ENCODE measurements at regions not wholly inside any gene's neighbourhood (a gene's known extent, or its start where the extent isn't known, plus 50 kb on each side); places are given as distances from the start of the nearest gene placed in this dataset.

DNA sequence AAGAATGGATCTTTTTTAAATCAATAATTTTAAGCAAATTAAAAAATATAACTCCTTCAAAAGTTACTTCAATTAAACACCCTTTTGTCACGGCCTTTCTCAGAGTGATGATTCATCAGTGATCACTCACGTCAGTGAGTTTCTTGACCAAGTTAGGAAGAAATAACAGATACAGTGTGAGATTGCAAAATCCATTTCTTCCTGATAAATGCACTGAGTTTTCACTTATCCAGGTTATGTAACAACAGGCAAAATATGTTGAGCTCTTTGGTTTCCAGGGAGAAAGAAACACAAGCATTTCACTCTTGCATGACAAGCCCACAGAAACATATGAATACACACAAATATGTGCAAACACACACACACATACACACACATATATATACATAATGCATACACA, 195.9 kb upstream of the CYRIA start:
- Histone ChIP-seq H3K4me2 (ENCODE audit: low read length) (no peak overlapping the region), H3K79me2 (ENCODE audit: low read length) (no peaks in the 10 kb centered on the region), H3K27ac (ENCODE audit: low read length) (no peak overlapping the region), H3K4me1 (ENCODE audit: low read length) (peaks cover 13% of the 10 kb centered on the region), H3K9me3 (ENCODE audit: insufficient read depth, low read length) (no peaks in the 10 kb centered on the region), H3K36me3 (replicated peaks; ENCODE audit: low read depth, low read length) (no peaks in the 10 kb centered on the region), H2AFZ (ENCODE audit: low read depth, low read length) (no peak overlapping the region), H3K27me3 (ENCODE audit: low read depth, low read length) (no peaks in the 10 kb centered on the region), H4K20me1 (ENCODE audit: insufficient read depth, low read length) (no peaks in the 10 kb centered on the region), H3K4me3 (ENCODE audit: low read length) (no peak overlapping the region), H3K9ac (ENCODE audit: low read length) (no peak overlapping the region)
- TF ChIP-seq EZH2phosphoT487 (IDR thresholded peaks at IDR 0.05; ENCODE audit: low read depth), result no peak
- TF ChIP-seq, protein P1, sequence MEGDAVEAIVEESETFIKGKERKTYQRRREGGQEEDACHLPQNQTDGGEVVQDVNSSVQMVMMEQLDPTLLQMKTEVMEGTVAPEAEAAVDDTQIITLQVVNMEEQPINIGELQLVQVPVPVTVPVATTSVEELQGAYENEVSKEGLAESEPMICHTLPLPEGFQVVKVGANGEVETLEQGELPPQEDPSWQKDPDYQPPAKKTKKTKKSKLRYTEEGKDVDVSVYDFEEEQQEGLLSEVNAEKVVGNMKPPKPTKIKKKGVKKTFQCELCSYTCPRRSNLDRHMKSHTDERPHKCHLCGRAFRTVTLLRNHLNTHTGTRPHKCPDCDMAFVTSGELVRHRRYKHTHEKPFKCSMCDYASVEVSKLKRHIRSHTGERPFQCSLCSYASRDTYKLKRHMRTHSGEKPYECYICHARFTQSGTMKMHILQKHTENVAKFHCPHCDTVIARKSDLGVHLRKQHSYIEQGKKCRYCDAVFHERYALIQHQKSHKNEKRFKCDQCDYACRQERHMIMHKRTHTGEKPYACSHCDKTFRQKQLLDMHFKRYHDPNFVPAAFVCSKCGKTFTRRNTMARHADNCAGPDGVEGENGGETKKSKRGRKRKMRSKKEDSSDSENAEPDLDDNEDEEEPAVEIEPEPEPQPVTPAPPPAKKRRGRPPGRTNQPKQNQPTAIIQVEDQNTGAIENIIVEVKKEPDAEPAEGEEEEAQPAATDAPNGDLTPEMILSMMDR (IDR thresholded peaks at IDR 0.05; ENCODE audit: low read depth, low read length), result no peak

DNA sequence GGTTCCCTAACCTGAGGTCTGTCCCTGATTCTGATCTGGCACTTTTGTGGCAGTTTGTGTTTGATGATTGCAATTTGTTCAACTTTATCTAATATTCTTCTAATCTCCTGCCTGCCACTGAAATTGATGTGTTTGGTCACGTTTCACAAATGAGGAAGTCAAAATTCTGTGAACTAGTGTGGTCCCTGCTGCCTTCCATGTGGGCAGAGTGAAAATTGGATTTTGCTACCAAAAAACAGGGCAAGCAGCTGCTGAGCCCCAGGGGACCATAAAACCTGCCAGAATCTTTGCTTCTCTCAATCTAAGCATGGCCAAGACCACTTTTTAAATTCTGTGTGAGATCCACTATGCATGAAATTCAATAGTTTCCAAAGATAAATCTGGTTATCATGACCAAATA, 195.5 kb upstream of the CYRIA start:
- Histone ChIP-seq H3K4me1 (ENCODE audit: low read length) (peaks cover 13% of the 10 kb centered on the region), H3K9ac (ENCODE audit: low read length) (no peak overlapping the region), H3K36me3 (replicated peaks; ENCODE audit: low read depth, low read length) (no peaks in the 10 kb centered on the region), H3K4me3 (ENCODE audit: low read length) (no peak overlapping the region), H3K79me2 (ENCODE audit: low read length) (no peaks in the 10 kb centered on the region), H2AFZ (ENCODE audit: low read depth, low read length) (no peak overlapping the region), H3K27ac (ENCODE audit: low read length) (no peak overlapping the region), H3K9me3 (ENCODE audit: insufficient read depth, low read length) (no peaks in the 10 kb centered on the region), H3K4me2 (ENCODE audit: low read length) (no peak overlapping the region), H4K20me1 (ENCODE audit: insufficient read depth, low read length) (no peaks in the 10 kb centered on the region), H3K27me3 (ENCODE audit: low read depth, low read length) (no peaks in the 10 kb centered on the region)
- TF ChIP-seq EZH2phosphoT487 (IDR thresholded peaks at IDR 0.05; ENCODE audit: low read depth), result no peak
- TF ChIP-seq, protein P1 (IDR thresholded peaks at IDR 0.05; ENCODE audit: low read depth, low read length), result no peak

DNA sequence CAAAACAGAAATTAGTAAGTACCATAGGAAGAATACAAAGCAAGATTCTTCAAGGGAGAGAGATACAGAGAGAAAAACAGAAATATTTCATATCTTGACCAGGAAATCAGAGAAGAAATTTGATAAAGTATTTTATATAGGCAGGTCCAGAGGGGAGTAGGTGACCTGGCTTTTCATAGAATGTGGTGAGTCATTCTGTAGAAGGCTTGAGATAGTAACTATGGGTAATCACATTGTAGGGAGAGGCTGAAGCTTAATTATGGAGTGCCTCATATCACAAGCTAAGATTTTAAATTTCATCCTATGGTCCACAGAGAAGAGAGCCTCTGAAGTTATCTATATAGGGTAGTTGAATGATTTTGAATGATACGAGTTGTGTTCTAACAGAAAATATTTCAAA, 195.0 kb upstream of the CYRIA start:
- H3K4me2 ChIP-seq (ENCODE audit: low read length), result no peak overlapping the region
- no peaks in the 10 kb centered on the region for H3K27me3 ChIP-seq (ENCODE audit: low read depth, low read length)
- no peaks in the 10 kb centered on the region for H4K20me1 ChIP-seq (ENCODE audit: insufficient read depth, low read length)
- no peaks in the 10 kb centered on the region for H3K9me3 ChIP-seq (ENCODE audit: insufficient read depth, low read length)
- peaks cover 13% of the 10 kb centered on the region for H3K4me1 ChIP-seq (ENCODE audit: low read length)
- no peak overlapping the region for H3K9ac ChIP-seq (ENCODE audit: low read length)
- no peak overlapping the region for H3K4me3 ChIP-seq (ENCODE audit: low read length)
- H3K36me3 ChIP-seq (replicated peaks; ENCODE audit: low read depth, low read length), result no peaks in the 10 kb centered on the region
- H2AFZ ChIP-seq (ENCODE audit: low read depth, low read length), result no peak overlapping the region
- H3K27ac ChIP-seq (ENCODE audit: low read length), result no peak overlapping the region
- H3K79me2 ChIP-seq (ENCODE audit: low read length), result no peaks in the 10 kb centered on the region
- no peak for TF ChIP-seq EZH2phosphoT487 (IDR thresholded peaks at IDR 0.05; ENCODE audit: low read depth)
- TF ChIP-seq, protein P1 (IDR thresholded peaks at IDR 0.05; ENCODE audit: low read depth, low read length), result no peak

DNA sequence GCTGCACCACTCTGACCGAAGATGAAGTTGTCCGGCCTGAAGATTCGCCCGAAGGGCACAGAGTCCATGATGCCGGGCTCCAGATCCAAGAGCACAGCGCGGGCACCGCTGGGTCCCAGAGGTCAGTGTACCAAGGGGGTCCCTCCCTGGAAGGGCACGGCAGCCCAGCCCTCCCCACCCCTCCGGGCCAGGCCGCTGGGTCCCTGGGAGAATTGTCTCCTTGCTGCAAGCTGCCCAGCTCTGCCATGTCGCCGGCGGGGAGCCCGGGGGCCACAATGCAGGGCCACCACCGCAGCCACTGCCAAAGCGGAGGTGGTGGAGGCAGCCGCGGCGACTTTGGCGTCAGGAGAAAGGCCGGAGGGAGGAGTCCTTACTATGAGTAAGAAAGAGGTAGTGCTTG, 189.5 kb upstream of the CYRIA start:
- no peak overlapping the region for H2AFZ ChIP-seq (ENCODE audit: low read depth, low read length)
- H3K27ac ChIP-seq (ENCODE audit: low read length), result no peak overlapping the region
- no peaks in the 10 kb centered on the region for H3K36me3 ChIP-seq (replicated peaks; ENCODE audit: low read depth, low read length)
- no peak overlapping the region for H3K4me2 ChIP-seq (ENCODE audit: low read length)
- TF ChIP-seq EZH2phosphoT487 (IDR thresholded peaks at IDR 0.05; ENCODE audit: low read depth), result no peak
- TF ChIP-seq, protein P1 (IDR thresholded peaks at IDR 0.05; ENCODE audit: low read depth, low read length), result no peak
- H3K27me3 ChIP-seq (ENCODE audit: low read depth, low read length), result no peaks in the 10 kb centered on the region
- no peaks in the 10 kb centered on the region for H3K9me3 ChIP-seq (ENCODE audit: insufficient read depth, low read length)
- no peak overlapping the region for H3K9ac ChIP-seq (ENCODE audit: low read length)
- H3K4me1 ChIP-seq (ENCODE audit: low read length), result no peaks in the 10 kb centered on the region
- no peak overlapping the region for H3K4me3 ChIP-seq (ENCODE audit: low read length)
- H3K79me2 ChIP-seq (ENCODE audit: low read length), result no peaks in the 10 kb centered on the region
- H4K20me1 ChIP-seq (ENCODE audit: insufficient read depth, low read length), result no peaks in the 10 kb centered on the region
